HG02763 (cell line): ENCODE measurements at regions not wholly inside any gene's neighbourhood (a gene's known extent, or its start where the extent isn't known, plus 50 kb on each side); places are given as distances from the start of the nearest gene placed in this dataset.
"Not testable (repeated sequence)": the region's sequence is repeated elsewhere in the genome, so short reads cannot be mapped to it uniquely, and the experiment has no call there.

Source experiments
- ATAC-seq: cut with Tn5 transposase; IDR thresholded peaks from one replicate; pipeline ENCODE4 v1.9.1; 2021; ENCODE audit warnings: mild to moderate bottlenecking, moderate library complexity; ENCODE audit not compliant: unreplicated experiment

DNA sequence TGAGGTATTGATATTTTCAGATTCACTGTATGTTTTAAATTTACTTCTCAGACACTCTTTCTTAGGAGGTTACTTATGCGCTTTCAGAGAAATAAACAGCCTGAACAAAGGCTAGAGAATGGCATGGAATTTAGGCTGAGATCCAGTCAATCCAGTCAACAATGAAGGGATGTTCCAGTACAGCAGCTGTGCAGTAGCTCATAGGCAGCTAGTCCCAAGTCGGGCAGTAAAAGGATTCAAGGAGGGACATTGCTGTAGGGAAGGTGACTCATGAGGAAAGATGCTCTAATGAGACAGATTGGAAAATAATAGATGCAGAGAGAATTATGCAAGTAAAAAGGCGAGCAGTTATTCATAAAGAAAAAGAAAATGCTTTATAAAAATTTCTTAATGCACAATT lies 397.9 kb upstream of the RGPD4 start:
- no peak for ATAC-seq

GRCh38 chr2:107430006-107430405 lies 396.7 kb upstream of the RGPD4 start:
- no peak for ATAC-seq

DNA sequence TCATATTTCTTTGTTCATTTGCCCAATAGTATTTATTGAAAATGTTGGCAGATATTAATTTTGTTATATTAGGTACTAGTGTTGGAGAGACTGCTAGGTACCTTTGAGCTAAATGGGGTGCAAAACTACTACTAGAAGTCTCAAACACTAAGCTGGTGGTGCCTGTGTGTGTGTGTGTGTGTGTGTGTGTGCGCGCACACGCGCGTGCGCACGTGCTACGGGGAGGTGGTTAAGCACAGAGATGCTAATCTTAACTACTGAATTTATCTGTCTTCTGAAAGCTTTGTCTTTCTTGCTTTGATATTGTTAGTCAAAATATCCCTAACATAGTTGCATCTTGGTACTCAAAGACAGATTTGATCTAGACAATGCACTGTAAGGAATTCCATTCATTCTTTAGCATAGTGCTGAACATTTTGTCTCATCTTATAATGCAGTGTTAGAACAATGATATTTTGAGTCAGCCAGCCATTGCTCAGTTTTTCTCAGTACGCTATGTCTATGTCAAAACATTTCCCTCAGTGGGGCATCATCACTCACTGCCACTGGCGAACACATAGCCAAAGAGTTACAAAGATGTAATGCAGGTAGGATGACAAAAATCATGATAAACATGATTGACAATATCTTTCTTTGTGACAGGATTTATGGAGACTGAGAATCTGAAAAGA lies 396.0 kb upstream of the RGPD4 start:
- ATAC-seq, result no peak

DNA sequence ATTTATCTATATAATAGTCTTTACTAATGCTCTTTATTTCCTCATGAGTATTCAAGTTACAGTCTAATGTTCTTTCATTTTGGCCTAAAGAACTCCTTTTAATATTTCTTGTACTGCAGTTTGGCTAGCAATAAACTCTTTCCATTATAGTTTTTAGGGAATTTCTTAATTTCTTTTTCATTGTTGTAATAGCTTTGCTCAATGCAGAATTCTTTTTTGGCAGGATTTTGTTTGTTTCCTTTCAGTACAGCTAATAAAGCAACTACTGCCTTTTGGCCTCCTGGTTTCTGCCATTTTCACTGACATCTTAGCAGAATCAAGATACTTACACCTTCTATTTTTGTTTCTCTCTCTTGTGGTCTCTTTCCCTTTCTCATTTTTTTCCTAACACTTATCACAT lies 390.4 kb upstream of the RGPD4 start:
- no peak for ATAC-seq

DNA sequence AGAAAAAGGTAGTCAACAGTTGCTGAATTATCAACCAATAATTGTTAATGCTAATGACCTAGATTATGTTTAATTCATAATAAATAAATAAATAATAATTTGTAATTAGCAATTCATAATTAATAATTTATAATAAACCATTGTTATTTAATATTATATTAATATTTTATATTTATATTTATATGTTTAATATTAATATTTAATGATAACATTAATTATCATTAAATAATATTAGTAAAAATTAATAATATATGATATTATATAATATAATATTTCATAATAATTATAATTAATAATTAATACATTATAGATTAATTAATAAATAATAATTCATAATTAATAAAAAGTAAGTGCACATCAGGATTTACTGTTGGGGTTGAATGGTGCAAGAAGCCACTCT lies 389.4 kb upstream of the RGPD4 start:
- no peak for ATAC-seq

- no peak for ATAC-seq
Observed at GRCh38 chr2:107437807-107438206, 388.9 kb upstream of the RGPD4 start.

- ATAC-seq, result no peak
Observed at GRCh38 chr2:107448160-107448559, 378.5 kb upstream of the RGPD4 start.

GRCh38 chr2:107461301-107461700 lies 365.4 kb upstream of the RGPD4 start:
- ATAC-seq, result no peak

DNA sequence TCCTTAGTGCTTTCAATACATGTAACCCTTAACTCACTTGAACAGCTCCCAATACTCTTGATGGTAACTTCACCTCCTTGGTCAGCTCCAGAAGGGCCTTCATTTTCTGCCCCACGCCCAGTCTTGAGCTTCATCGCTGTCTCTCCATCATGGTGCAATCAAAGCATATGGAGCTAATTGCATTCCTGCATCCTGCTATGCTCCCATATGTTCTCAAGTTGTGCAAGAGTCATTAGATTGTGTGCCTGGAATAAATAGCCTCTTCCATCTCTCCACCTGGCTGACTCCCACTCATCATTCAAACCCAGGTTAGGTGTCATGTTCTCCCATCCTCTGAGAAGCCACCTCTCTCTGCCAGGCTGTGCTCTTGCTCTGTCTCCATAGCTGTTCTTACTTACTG lies 364.5 kb upstream of the RGPD4 start:
- no peak for ATAC-seq

GRCh38 chr2:107466241-107466640 lies 360.5 kb upstream of the RGPD4 start:
- ATAC-seq, result no peak

- ATAC-seq, result no peak
Observed at GRCh38 chr2:107466984-107467773, 359.5 kb upstream of the RGPD4 start.

DNA sequence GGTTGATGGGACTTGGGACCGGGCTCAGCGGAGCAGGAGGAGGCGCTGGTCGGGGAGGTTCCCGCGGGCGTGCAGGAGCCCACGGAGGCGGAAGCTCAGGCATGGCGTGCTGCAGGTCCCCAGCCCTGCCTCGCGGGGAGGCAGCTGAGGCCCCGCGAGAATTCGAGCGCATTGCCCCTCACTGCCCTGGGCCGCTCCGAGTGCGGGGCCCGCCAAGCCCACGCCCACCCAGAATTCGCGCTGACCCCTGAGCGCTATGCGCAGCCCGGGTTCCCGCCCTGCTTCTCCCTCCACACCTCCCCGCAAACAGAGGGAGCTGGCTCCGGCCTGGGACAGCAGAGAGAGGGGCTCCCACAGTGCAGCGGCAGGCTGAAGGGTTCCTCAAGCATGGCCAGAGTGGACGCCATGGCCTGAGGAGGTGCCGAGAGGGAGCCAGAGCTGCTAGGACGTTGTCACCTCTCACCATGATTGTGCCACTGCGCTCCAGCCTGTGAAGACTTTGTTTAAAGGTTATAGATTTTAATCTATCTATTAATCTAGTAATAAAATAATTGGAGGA lies 357.2 kb upstream of the RGPD4 start:
- ATAC-seq, result no peak

DNA sequence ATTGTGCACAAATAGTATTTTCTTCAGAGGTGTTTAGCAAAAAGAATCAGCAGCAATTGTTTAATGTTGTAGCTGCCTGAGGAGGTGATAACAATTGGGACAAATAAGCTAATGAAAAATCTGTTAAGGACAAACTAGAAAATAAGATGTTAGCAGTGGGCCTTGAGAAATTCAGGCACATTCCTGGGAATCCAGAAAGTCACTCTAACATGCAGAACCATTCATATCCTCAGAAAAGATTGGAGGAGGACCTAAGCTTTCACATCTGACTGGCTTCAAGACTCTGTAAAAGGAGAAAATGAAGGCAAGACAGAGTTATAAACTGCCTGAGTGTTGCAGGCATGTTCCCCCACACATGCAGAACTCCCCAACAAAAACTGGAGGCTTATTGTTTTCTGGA lies 353.5 kb upstream of the RGPD4 start:
- no peak for ATAC-seq

DNA sequence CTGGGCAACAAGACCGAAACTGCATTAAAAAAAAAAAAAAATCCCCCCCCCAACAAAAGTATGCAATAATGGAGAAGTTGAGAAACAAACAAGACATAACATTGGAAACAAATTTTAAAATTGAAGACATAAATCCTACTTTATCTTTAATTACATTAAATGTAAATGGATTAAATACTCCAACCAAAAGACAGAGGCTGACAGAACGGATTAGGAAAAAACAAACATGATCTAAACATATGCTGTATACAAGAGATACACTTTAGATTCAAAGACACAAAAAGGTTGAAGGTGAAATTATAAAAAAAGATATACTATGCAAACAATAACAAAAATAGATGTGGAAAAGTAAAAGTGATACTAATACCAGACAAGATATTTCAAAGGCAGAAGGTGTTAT lies 350.8 kb upstream of the RGPD4 start:
- no peak for ATAC-seq

- ATAC-seq, result no peak
Observed at GRCh38 chr2:107502539-107502938, 324.2 kb upstream of the RGPD4 start.

GRCh38 chr2:107511970-107512789 lies 314.5 kb upstream of the RGPD4 start:
- ATAC-seq, result no peak

DNA sequence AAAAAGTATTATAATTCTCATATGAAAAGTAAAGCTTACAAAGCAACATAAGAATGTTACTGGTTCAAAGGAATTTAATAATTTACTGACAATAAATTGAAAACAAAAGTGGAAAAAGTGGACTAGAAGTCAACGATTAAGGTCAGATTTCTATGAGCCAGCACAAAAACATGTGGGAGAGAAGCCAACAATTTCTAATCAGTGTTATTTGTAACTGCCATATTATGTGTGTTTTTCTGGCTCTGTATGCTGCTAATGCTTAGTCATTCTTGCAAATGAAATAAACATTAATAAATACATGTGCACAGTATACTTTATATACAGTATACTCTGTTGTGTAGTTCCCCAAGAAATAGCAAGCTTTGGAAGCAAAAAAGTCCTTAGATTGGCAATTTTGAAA lies 301.3 kb upstream of the RGPD4 start:
- ATAC-seq, result no peak

DNA sequence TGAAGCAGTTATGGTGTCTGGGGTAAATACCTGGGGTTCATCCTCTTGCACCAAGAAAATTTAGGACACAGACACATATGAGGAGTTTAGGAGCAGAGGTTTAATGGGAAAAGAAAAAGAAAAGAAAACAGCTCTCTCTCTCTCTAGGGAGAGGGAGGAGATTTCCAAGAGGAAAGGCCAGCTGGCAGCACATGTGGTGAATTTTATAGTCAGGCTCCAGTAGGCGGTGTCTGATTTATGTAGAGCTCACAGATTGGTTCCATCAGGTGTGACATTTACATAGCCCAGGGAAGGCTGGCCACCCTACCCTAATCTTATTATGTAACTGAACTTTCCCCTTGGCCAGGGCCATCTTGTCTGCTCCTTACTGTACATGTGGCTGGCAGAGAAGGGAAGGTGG lies 297.5 kb upstream of the RGPD4 start:
- ATAC-seq, result no peak

- no peak for ATAC-seq
Observed at GRCh38 chr2:107530046-107530445, 296.6 kb upstream of the RGPD4 start.

GRCh38 chr2:107534926-107535325 lies 291.8 kb upstream of the RGPD4 start:
- no peak for ATAC-seq

DNA sequence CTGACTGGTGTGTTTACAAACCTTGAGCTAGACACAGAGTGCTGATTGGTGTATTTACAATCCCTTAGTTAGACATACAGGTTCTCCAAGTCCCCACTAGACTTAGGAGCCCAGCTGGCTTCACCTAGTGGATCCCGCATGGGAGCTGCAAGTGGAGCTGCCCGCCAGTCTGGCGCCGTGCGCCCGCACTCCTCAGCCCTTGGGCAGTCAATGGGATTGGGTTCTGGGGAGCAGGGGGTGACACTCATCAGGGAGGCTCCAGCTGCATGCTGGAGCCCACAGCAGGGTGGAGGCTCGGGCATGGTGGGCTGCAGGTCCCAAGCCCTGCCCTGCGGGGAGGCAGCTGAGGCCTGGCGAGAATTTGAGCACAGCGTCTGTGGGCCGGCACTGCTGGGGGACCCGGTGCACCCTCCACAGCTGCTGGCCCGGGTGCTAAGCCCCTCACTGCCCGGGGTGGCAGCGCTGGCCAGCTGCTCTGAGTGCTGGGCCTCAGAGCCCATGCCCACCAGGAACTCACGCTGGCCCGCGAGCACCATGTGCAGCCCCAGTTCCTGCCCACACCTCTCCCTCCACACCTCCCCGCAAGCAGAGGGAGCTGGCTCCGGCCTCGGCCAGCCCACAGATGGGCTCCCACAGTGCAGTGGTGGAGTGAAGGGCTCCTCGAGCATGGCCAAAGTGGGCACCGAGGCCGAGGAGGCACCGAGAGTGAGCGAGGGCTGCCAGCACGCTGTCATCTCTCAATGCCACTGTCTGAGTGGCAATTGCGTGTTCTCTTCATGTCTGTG lies 290.6 kb upstream of the RGPD4 start:
- not testable (repeated sequence) for ATAC-seq
